GM12892 (cell line): ENCODE measurements at regions not wholly inside any gene's neighbourhood (a gene's known extent, or its start where the extent isn't known, plus 50 kb on each side); places are given as distances from the start of the nearest gene placed in this dataset.

Experiments
- POLR2A ChIP-seq: IDR thresholded peaks from 2 replicates; pipeline ENCODE4 v1.6.1; 2011; ENCODE audit warnings: low read depth, low read length, control low read depth
- POLR2AphosphoS5 ChIP-seq: IDR thresholded peaks from 2 replicates; pipeline ENCODE4 v1.6.1; 2011; ENCODE audit warnings: low read depth, low read length, control low read depth

DNA sequence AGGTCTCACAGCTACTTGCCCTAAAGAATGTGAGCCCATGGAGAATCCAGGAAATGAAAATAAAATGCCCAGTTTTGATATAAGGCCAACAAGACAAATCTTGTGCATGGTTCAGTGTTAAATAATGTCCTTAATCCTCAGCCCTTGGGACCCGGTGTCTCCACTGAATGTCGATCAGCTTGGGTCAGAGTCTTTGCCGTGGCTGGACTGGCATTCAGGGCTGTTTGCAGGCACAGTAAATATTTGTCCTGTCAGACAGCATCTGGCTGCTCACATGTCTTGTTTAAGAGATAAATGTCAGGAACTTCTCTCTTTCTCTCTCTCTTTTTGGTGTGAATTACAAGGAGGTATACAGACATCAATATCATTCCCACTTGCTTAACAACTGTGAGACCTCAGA, 452.5 kb downstream of the FUT8 start:
- no peak for TF ChIP-seq POLR2A
- no peak for TF ChIP-seq POLR2AphosphoS5
